CD14-positive monocyte (primary cell): ENCODE measurements at regions not wholly inside any gene's neighbourhood (a gene's known extent, or its start where the extent isn't known, plus 50 kb on each side); places are given as distances from the start of the nearest gene placed in this dataset.
A peak's percentile ranks its signal among the peaks of the same experiment; 100 is the strongest.

Experiments used
- DNase-seq, 3 donors: peaks; one replicate each; pipeline ENCODE4 v3.0.0-alpha.2; 2011 to 2022
- H2AFZ ChIP-seq: 2 replicates; pipeline ENCODE4 v1.6.0; 2012; ENCODE audit warnings: mild to moderate bottlenecking, low read depth, low read length, inconsistent platforms; ENCODE audit not compliant: insufficient read depth, poor library complexity, severe bottlenecking
- H3K27ac ChIP-seq, 2 donors: 1 replicate in 1 of 2; 2 replicates in 1 of 2; pipeline ENCODE4 v1.5.1; 2012 to 2013; ENCODE audit warnings: low read length in 2 of 2, control low read depth in 1 of 2, inconsistent platforms in 1 of 2, low read depth in 1 of 2, mild to moderate bottlenecking in 1 of 2
- H3K27me3 ChIP-seq, 2 donors: one replicate each; pipeline versions ENCODE4 v1.6.0 to v1.6.1; 2011 to 2013; ENCODE audit warnings: low read length in 2 of 2; ENCODE audit not compliant: control insufficient read depth in 2 of 2, insufficient read depth in 2 of 2
- H3K36me3 ChIP-seq, 2 donors: replicated peaks in 1 of 2; 1 replicate in 1 of 2; 2 replicates in 1 of 2; pipeline versions ENCODE4 v1.5.1 to v1.6.1; 2012 to 2013; ENCODE audit warnings: low read length in 2 of 2, control low read depth in 1 of 2, inconsistent platforms in 1 of 2, mild to moderate bottlenecking in 1 of 2; ENCODE audit not compliant: insufficient read depth in 2 of 2, control insufficient read depth in 1 of 2
- H3K4me1 ChIP-seq, 2 donors: 1 replicate in 1 of 2; 2 replicates in 1 of 2; pipeline versions ENCODE4 v1.5.1 to v1.6.1; 2012 to 2013; ENCODE audit warnings: low read length in 2 of 2, control low read depth in 1 of 2, inconsistent platforms in 1 of 2, mild to moderate bottlenecking in 1 of 2, moderate library complexity in 1 of 2; ENCODE audit not compliant: insufficient read depth in 2 of 2, control insufficient read depth in 1 of 2
- H3K4me2 ChIP-seq: replicated peaks from 2 replicates; pipeline ENCODE3; 2012; ENCODE audit warnings: low read length, moderate library complexity, mild to moderate bottlenecking; ENCODE audit not compliant: poor library complexity, severe bottlenecking; ENCODE audit errors: extremely low read depth
- H3K4me3 ChIP-seq, 3 experiments: fragments of 200-600 bp in 1 of 3; sonication (generic) in 1 of 3; replicated peaks in 1 of 3; 1 replicate in 2 of 3; 2 replicates in 1 of 3; pipeline ENCODE4 v1.5.1; 2011 to 2013; ENCODE audit warnings: low read length in 3 of 3, mild to moderate bottlenecking in 3 of 3, control low read depth in 2 of 3, low read depth in 2 of 3, inconsistent platforms in 1 of 3, moderate library complexity in 1 of 3
- H3K79me2 ChIP-seq: 2 replicates; pipeline ENCODE4 v1.6.0; 2012; ENCODE audit warnings: mild to moderate bottlenecking, control low read depth, inconsistent platforms, low read length, moderate library complexity; ENCODE audit not compliant: insufficient read depth
- H3K9ac ChIP-seq: 2 replicates; pipeline ENCODE4 v1.6.0; 2017; ENCODE audit warnings: low read length, mild to moderate bottlenecking; ENCODE audit not compliant: insufficient read depth, poor library complexity, severe bottlenecking
- H3K9me3 ChIP-seq, 2 donors: replicated peaks in 1 of 2; 1 replicate in 1 of 2; 2 replicates in 1 of 2; pipeline versions ENCODE4 v1.5.1 to v1.6.1; 2012 to 2013; ENCODE audit warnings: low read length in 2 of 2, control low read depth in 1 of 2; ENCODE audit not compliant: control insufficient read depth in 1 of 2, insufficient read depth in 1 of 2
- H4K20me1 ChIP-seq: 2 replicates; pipeline ENCODE4 v1.6.0; 2012; ENCODE audit warnings: mild to moderate bottlenecking, low read length, control low read depth, moderate library complexity; ENCODE audit not compliant: insufficient read depth
- H3K27ac Mint-ChIP-seq, 7 donors: one replicate each; pipeline ENCODE4 v1.8.0; 2020; ENCODE audit warnings: mild to moderate bottlenecking in 7 of 7, mixed read lengths in 7 of 7, moderate library complexity in 6 of 7, inconsistent platforms in 2 of 7
- H3K27me3 Mint-ChIP-seq, 3 donors: one replicate each; pipeline ENCODE4 v1.8.0; 2021 to 2022; ENCODE audit warnings: low read depth in 3 of 3, mild to moderate bottlenecking in 3 of 3, mixed read lengths in 3 of 3, moderate library complexity in 3 of 3, inconsistent platforms in 1 of 3
- H3K36me3 Mint-ChIP-seq, 2 donors: one replicate each; pipeline ENCODE4 v1.8.0; 2020; ENCODE audit warnings: mixed read lengths in 2 of 2, inconsistent platforms in 1 of 2, mild to moderate bottlenecking in 1 of 2
- H3K4me1 Mint-ChIP-seq: one replicate; pipeline ENCODE4 v1.8.0; 2020; ENCODE audit warnings: mild to moderate bottlenecking, mixed read lengths
- H3K4me3 Mint-ChIP-seq, 2 donors: one replicate each; pipeline ENCODE4 v1.8.0; 2020; ENCODE audit warnings: mild to moderate bottlenecking in 2 of 2, mixed read lengths in 2 of 2, moderate library complexity in 1 of 2
- H3K9me3 Mint-ChIP-seq, 7 donors: one replicate each; pipeline ENCODE4 v1.8.0; 2020 to 2022; ENCODE audit warnings: mixed read lengths in 7 of 7, mild to moderate bottlenecking in 6 of 7, moderate library complexity in 6 of 7, inconsistent platforms in 2 of 7
- CTCF ChIP-seq: fragments of 200-600 bp; IDR thresholded peaks from one replicate; pipeline ENCODE4 v1.8.0; 2022; ENCODE audit warnings: antibody characterized with exemption, mild to moderate bottlenecking
- WGBS: methylation state at CpG from one replicate; pipeline ENCODE4 v1.1.5; 2013; ENCODE audit warnings: missing lambda C conversion rate; ENCODE audit not compliant: insufficient coverage; 5-methylcytosine and 5-hydroxymethylcytosine counted together
- intact Hi-C, 2 donors: fragments of 100-400 bp; cut with micrococcal nuclease; formaldehyde crosslinking; loops; one replicate each; pipeline versions ENCODE4 v1.15.0 to v1.15.1; 2023

DNA sequence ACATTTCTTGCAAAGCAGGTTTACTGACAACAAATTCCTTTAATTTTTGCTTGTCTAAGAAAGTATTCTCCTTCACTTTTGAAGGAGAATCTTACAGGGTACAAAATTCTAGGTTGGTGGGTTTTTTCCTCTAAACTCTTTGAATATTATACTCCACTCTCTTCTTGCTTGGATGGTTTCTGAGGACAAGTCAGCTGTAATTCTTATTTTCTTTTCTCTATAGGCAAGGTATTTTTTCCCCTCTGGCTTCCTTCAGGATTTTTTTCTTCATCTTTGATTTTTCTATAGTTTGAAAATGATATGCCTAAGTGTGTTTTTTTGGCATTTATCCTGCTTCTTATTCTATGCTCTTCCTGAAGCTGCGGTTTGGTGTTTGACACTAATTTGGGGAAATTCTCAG is 112.5 kb upstream of the HIVEP1 start:
- Histone ChIP-seq H3K79me2 (no peaks in the 10 kb centered on the region), H4K20me1 (no peaks in the 10 kb centered on the region), H3K36me3 (no peaks in the 10 kb centered on the region), H3K4me3 (no peak overlapping the region), H3K9me3 (no peaks in the 10 kb centered on the region), H3K27ac (no peak overlapping the region), H3K4me1 (no peaks in the 10 kb centered on the region), H2AFZ (no peak overlapping the region), H3K9ac (no peak overlapping the region), H3K4me2 (no peak overlapping the region), H3K27me3 (no peaks in the 10 kb centered on the region)
- H3K27ac Mint-ChIP-seq: no peak overlapping the region
- DNase-seq: no peak
- H3K27me3 Mint-ChIP-seq: peaks cover 0 to 5% (median 0%) of the 10 kb centered on the region in 3 donors
- intact Hi-C loops: no loop called here
- TF ChIP-seq CTCF: no peak
- whole genome bisulfite sequencing: no CpG with 5 or more reads among the region's 1 CpG
- no peak overlapping the region for H3K4me3 Mint-ChIP-seq
- H3K36me3 Mint-ChIP-seq: no peaks in the 10 kb centered on the region
- no peaks in the 10 kb centered on the region for H3K4me1 Mint-ChIP-seq
- H3K9me3 Mint-ChIP-seq: peaks cover 0 to 10% (median 4%) of the 10 kb centered on the region in 7 donors

DNA sequence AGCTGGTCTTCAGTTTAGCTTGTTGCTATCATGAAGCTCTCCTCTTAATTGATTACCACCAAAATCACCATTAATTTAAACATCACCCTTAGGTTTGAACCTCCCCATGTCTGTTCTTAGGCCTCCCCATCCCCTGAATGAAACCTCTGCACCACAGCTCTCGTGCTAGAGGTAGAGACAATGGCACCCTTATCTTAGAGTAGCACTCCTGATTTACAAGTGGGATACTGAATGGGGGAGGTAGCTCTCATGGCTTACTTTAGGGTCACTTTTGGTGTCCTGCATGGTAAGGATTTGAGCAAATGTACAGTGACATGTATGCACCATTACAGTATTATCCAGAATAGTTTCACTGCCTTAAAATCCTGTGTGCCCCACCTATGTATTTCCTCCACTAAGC is 115.6 kb upstream of the ADTRP start:
- Histone ChIP-seq H4K20me1 (no peaks in the 10 kb centered on the region), H3K36me3 (no peaks in the 10 kb centered on the region), H3K79me2 (no peaks in the 10 kb centered on the region), H3K4me1 (no peaks in the 10 kb centered on the region), H2AFZ (no peak overlapping the region), H3K27me3 (no peaks in the 10 kb centered on the region), H3K27ac (no peak overlapping the region), H3K4me3 (no peak overlapping the region), H3K9me3 (no peaks in the 10 kb centered on the region), H3K4me2 (no peak overlapping the region), H3K9ac (no peak overlapping the region)
- intact Hi-C loops: no loop called here
- Mint-ChIP-seq H3K9me3 (peaks cover 0 to 7% (median 2%) of the 10 kb centered on the region in 7 donors), H3K27me3 (peaks cover 0 to 1% (median 0%) of the 10 kb centered on the region in 3 donors), H3K27ac (no peak overlapping the region), H3K4me3 (peak overlapping the region in 1 of 2 donors; percentile 4), H3K36me3 (no peaks in the 10 kb centered on the region), H3K4me1 (no peaks in the 10 kb centered on the region)
- DNase-seq: no peak
- no peak for TF ChIP-seq CTCF
- no CpG with 5 or more reads among the region's 1 CpG for WGBS
